GM23338 (cell line): ENCODE measurements at regions not wholly inside any gene's neighbourhood (a gene's known extent, or its start where the extent isn't known, plus 50 kb on each side); places are given as distances from the start of the nearest gene placed in this dataset.

Source experiments
- ATAC-seq: fragments of 200-7000 bp; cut with Tn5 transposase; 3 replicates; pipeline ENCODE4 v1.9.1; 2020
- DNase-seq: peaks from one replicate; pipeline ENCODE4 v3.0.0-alpha.2; 2015; ENCODE audit warnings: low spot score
- H2AFZ ChIP-seq: fragments of 200-600 bp; sonication (generic); 2 replicates; pipeline ENCODE4 v1.8.0; 2016; ENCODE audit warnings: antibody characterized with exemption, mild to moderate bottlenecking, moderate library complexity
- H3F3A ChIP-seq: fragments of 200-600 bp; sonication (generic); replicated peaks from 2 replicates; pipeline ENCODE4 v1.8.0; 2017; ENCODE audit warnings: antibody characterized with exemption, mixed run types, low read depth
- H3K27ac ChIP-seq: fragments of 200-600 bp; sonication (generic); 2 replicates; pipeline ENCODE4 v1.6.1; 2016; ENCODE audit warnings: low read depth
- H3K27me3 ChIP-seq: fragments of 200-600 bp; sonication (generic); 2 replicates; pipeline ENCODE4 v1.8.0; 2016; ENCODE audit warnings: mild to moderate bottlenecking, mixed run types, moderate library complexity; ENCODE audit not compliant: insufficient read depth
- H3K36me3 ChIP-seq: fragments of 200-600 bp; sonication (generic); 2 replicates; pipeline ENCODE4 v1.8.0; 2016; ENCODE audit warnings: mild to moderate bottlenecking; ENCODE audit not compliant: insufficient read depth
- H3K4me1 ChIP-seq: fragments of 200-600 bp; sonication (generic); 2 replicates; pipeline ENCODE4 v1.8.0; 2016; ENCODE audit warnings: mild to moderate bottlenecking, moderate library complexity; ENCODE audit not compliant: insufficient read depth
- H3K4me2 ChIP-seq: fragments of 200-600 bp; sonication (generic); 2 replicates; pipeline ENCODE4 v1.7.1; 2017; ENCODE audit warnings: mixed run types
- H3K4me3 ChIP-seq: fragments of 200-600 bp; sonication (generic); 2 replicates; pipeline ENCODE4 v1.6.1; 2016; ENCODE audit warnings: mixed run types
- H3K79me2 ChIP-seq: fragments of 200-600 bp; sonication (generic); replicated peaks from 2 replicates; pipeline ENCODE4 v1.8.0; 2017; ENCODE audit warnings: mild to moderate bottlenecking; ENCODE audit not compliant: insufficient read depth
- H3K9me2 ChIP-seq: fragments of 200-600 bp; sonication (generic); 2 replicates; pipeline ENCODE4 v1.8.0; 2017; ENCODE audit not compliant: insufficient read depth
- H4K20me1 ChIP-seq: fragments of 200-600 bp; sonication (generic); replicated peaks from 2 replicates; pipeline ENCODE4 v1.8.0; 2017; ENCODE audit warnings: mild to moderate bottlenecking; ENCODE audit not compliant: insufficient read depth
- H3K27ac Mint-ChIP-seq: 2 replicates; pipeline ENCODE4 v1.8.0; 2020; ENCODE audit warnings: inconsistent platforms, mild to moderate bottlenecking, moderate library complexity, mixed read lengths
- H3K27me3 Mint-ChIP-seq: 3 replicates; pipeline ENCODE4 v1.8.0; 2022; ENCODE audit warnings: low read depth, mild to moderate bottlenecking, moderate library complexity, mixed read lengths, inconsistent platforms; ENCODE audit not compliant: insufficient read depth, poor library complexity
- H3K36me3 Mint-ChIP-seq: 3 replicates; pipeline ENCODE4 v1.8.0; 2021; ENCODE audit warnings: low read depth, mild to moderate bottlenecking, inconsistent platforms, moderate library complexity, mixed read lengths
- H3K4me1 Mint-ChIP-seq: 3 replicates; pipeline ENCODE4 v1.8.0; 2020; ENCODE audit warnings: mild to moderate bottlenecking, inconsistent platforms, mixed read lengths
- H3K4me3 Mint-ChIP-seq: 3 replicates; pipeline ENCODE4 v1.8.0; 2021; ENCODE audit warnings: moderate library complexity, mild to moderate bottlenecking, inconsistent platforms, mixed read lengths
- H3K9me3 Mint-ChIP-seq: 3 replicates; pipeline ENCODE4 v1.8.0; 2020; ENCODE audit warnings: moderate library complexity, mild to moderate bottlenecking, inconsistent platforms, mixed read lengths
- CREB1 ChIP-seq: fragments of 250-450 bp; sonication (Bioruptor Pico); IDR thresholded peaks from 2 replicates; pipeline ENCODE4 v1.5.0; 2020; ENCODE audit warnings: low read depth, mild to moderate bottlenecking, moderate library complexity
- EZH2 ChIP-seq: fragments of 200-600 bp; sonication (generic); IDR thresholded peaks from one replicate; pipeline ENCODE4 v1.8.0; 2017; ENCODE audit warnings: antibody characterized with exemption, mild to moderate bottlenecking, low read depth; ENCODE audit not compliant: unreplicated experiment
- JUNB ChIP-seq: IDR thresholded peaks from one replicate; pipeline ENCODE4 v1.6.1; 2016; ENCODE audit warnings: antibody characterized with exemption; ENCODE audit not compliant: unreplicated experiment
- NANOG ChIP-seq: IDR thresholded peaks from 2 replicates; pipeline ENCODE4 v1.6.1; 2016; ENCODE audit warnings: antibody characterized with exemption, borderline replicate concordance
- POLR2AphosphoS5 ChIP-seq: IDR thresholded peaks from 2 replicates; pipeline ENCODE4 v1.6.1; 2016; ENCODE audit warnings: antibody characterized with exemption, low read depth
- ZNF114 ChIP-seq: fragments of 250-450 bp; sonication (Bioruptor Pico); IDR thresholded peaks from 2 replicates; pipeline ENCODE4 v1.5.0; 2020; ENCODE audit warnings: mild to moderate bottlenecking, moderate library complexity
- TF ChIP-seq, protein P1 (sequence below): IDR thresholded peaks from one replicate; pipeline ENCODE4 v1.6.1; 2018; ENCODE audit warnings: antibody characterized with exemption; ENCODE audit not compliant: unreplicated experiment
- TF ChIP-seq, protein P2 (sequence below), 2 experiments: fragments of 200-600 bp in 1 of 2; sonication (generic) in 1 of 2; conservative IDR thresholded peaks; 2 replicates each; pipeline versions ENCODE4 v1.5.1 to v1.6.1; 2016 to 2017; ENCODE audit warnings: antibody characterized with exemption in 2 of 2, low read depth in 2 of 2, mild to moderate bottlenecking in 2 of 2, moderate library complexity in 1 of 2
- TF ChIP-seq, protein P3 (sequence below): IDR thresholded peaks from 2 replicates; pipeline ENCODE4 v1.6.1; 2016; ENCODE audit warnings: antibody characterized with exemption

DNA sequence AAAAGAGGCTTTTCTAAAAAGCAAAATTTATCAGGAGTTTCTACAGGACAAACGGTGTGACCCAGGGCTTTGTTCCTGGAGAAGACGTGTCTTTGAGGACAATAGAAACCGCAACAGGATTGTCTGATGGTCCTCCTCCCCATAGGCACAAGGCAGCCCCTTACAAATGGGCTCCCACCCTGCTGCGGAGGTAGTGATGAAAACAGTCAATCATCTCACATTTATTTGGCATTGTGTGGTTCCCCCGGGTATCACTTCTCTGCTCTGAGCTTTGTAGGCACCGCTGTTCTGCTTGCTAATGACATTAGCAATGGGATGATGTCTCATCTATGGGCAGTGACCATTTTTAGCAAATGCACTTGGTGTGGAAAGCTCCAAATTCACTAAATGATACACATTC, 155.5 kb upstream of the TMPO start (continued):
- TF ChIP-seq, protein P1, sequence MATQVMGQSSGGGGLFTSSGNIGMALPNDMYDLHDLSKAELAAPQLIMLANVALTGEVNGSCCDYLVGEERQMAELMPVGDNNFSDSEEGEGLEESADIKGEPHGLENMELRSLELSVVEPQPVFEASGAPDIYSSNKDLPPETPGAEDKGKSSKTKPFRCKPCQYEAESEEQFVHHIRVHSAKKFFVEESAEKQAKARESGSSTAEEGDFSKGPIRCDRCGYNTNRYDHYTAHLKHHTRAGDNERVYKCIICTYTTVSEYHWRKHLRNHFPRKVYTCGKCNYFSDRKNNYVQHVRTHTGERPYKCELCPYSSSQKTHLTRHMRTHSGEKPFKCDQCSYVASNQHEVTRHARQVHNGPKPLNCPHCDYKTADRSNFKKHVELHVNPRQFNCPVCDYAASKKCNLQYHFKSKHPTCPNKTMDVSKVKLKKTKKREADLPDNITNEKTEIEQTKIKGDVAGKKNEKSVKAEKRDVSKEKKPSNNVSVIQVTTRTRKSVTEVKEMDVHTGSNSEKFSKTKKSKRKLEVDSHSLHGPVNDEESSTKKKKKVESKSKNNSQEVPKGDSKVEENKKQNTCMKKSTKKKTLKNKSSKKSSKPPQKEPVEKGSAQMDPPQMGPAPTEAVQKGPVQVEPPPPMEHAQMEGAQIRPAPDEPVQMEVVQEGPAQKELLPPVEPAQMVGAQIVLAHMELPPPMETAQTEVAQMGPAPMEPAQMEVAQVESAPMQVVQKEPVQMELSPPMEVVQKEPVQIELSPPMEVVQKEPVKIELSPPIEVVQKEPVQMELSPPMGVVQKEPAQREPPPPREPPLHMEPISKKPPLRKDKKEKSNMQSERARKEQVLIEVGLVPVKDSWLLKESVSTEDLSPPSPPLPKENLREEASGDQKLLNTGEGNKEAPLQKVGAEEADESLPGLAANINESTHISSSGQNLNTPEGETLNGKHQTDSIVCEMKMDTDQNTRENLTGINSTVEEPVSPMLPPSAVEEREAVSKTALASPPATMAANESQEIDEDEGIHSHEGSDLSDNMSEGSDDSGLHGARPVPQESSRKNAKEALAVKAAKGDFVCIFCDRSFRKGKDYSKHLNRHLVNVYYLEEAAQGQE, result no peak
- TF ChIP-seq NANOG (no peak), JUNB (no peak), POLR2AphosphoS5 (no peak), ZNF114 (CRISPR knock-in tag) (no peak), CREB1 (CRISPR knock-in tag) (no peak), EZH2 (no peak)
- TF ChIP-seq, protein P2, sequence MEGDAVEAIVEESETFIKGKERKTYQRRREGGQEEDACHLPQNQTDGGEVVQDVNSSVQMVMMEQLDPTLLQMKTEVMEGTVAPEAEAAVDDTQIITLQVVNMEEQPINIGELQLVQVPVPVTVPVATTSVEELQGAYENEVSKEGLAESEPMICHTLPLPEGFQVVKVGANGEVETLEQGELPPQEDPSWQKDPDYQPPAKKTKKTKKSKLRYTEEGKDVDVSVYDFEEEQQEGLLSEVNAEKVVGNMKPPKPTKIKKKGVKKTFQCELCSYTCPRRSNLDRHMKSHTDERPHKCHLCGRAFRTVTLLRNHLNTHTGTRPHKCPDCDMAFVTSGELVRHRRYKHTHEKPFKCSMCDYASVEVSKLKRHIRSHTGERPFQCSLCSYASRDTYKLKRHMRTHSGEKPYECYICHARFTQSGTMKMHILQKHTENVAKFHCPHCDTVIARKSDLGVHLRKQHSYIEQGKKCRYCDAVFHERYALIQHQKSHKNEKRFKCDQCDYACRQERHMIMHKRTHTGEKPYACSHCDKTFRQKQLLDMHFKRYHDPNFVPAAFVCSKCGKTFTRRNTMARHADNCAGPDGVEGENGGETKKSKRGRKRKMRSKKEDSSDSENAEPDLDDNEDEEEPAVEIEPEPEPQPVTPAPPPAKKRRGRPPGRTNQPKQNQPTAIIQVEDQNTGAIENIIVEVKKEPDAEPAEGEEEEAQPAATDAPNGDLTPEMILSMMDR (conservative IDR thresholded peaks at IDR 0.05; ENCODE audit: low read depth in 2 of 2), result no peak

DNA sequence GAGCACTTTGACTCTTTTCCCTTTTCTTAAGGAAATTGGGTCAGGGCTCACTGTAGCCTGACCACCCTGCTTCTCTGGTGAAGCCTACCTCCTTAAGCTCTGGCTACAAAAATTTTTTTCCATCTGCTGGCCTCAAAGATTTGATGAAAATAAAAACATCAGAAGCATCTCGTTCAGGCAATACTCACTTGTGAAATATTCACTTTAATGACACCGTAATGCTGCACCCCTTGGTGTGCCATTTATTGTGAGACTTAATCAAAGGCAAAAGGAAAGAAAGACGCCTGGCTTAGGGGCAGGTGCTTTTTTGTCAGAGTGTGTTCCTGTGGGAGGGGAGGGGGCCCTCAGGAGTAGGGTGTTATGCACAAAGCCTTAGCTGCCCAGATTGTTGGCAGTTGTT, 155.0 kb upstream of the TMPO start:
- H3K9me2 ChIP-seq, result peaks cover 8% of the 10 kb centered on the region
- DNase-seq (no peak), ATAC-seq (no peak)
- no peaks in the 10 kb centered on the region for H3F3A ChIP-seq
- H3K27ac ChIP-seq, result no peak overlapping the region
- no peaks in the 10 kb centered on the region for H3K36me3 Mint-ChIP-seq
- no peak overlapping the region for H3K4me3 ChIP-seq
- no peaks in the 10 kb centered on the region for H3K4me1 Mint-ChIP-seq
- H3K4me1 ChIP-seq, result no peaks in the 10 kb centered on the region
- H3K4me3 Mint-ChIP-seq, result no peak overlapping the region
- H3K27me3 ChIP-seq, result no peaks in the 10 kb centered on the region
- peak overlapping the region; percentile 45; the same call in 1 of the 2 replicates for H2AFZ ChIP-seq
- no peaks in the 10 kb centered on the region for H3K9me3 Mint-ChIP-seq
- H4K20me1 ChIP-seq, result no peaks in the 10 kb centered on the region
- no peaks in the 10 kb centered on the region for H3K27me3 Mint-ChIP-seq
- no peaks in the 10 kb centered on the region for H3K79me2 ChIP-seq
- H3K27ac Mint-ChIP-seq, result no peak overlapping the region
- no peaks in the 10 kb centered on the region for H3K36me3 ChIP-seq
- H3K4me2 ChIP-seq, result no peak overlapping the region
- TF ChIP-seq CREB1 (CRISPR knock-in tag) (no peak), ZNF114 (CRISPR knock-in tag) (no peak)
- TF ChIP-seq, protein P3, sequence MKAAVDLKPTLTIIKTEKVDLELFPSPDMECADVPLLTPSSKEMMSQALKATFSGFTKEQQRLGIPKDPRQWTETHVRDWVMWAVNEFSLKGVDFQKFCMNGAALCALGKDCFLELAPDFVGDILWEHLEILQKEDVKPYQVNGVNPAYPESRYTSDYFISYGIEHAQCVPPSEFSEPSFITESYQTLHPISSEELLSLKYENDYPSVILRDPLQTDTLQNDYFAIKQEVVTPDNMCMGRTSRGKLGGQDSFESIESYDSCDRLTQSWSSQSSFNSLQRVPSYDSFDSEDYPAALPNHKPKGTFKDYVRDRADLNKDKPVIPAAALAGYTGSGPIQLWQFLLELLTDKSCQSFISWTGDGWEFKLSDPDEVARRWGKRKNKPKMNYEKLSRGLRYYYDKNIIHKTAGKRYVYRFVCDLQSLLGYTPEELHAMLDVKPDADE, result no peak
- TF ChIP-seq, protein P1, result no peak
- TF ChIP-seq, protein P2 (conservative IDR thresholded peaks at IDR 0.05; ENCODE audit: low read depth in 2 of 2), result no peak
